NCI-H1417 (cell line): ENCODE measurements at regions not wholly inside any gene's neighbourhood (a gene's known extent, or its start where the extent isn't known, plus 50 kb on each side); places are given as distances from the start of the nearest gene placed in this dataset.

ENCODE experiments used
- DNase-seq, 3 experiments: peaks; one replicate each; lab custom pipeline; 2025; lab: John Stamatoyannopoulos, UW

DNA sequence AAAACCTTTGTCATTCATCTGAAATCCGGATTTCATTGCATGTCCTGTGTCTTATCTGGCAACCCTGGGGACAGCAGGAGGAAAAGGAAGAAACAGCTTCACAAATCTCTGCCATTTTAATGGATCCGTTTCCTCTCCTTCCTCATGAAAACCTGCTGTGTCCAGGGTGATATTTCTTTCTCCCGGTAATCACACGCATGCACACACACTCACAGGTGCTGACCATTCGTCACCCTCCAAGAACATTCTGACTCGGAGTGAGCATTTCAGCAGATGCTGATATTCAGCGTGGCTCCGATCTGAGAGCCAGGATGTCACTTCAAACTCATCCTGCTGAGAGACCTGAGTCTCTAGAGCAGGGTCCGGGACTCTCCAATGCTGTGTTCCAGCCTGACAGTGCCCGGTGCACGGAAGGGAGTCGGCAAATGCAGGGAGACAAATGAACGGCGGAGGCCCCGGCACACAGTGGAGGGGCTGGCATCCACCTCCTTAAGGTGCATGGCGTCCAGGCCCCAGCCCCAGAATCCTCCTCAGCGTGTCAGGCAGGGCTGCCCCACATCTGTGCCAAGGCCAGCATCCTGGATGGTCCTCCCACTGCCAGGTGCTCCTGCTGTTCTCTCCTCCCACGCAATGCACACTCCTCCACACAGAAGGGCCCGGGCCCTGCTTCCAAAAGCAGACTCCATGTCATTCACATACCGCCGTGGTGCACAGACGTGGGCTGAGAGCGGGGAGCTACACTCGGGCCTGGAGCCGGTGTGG is 70.7 kb downstream of the RBFOX3 start:
- DNase-seq = no peak

DNA sequence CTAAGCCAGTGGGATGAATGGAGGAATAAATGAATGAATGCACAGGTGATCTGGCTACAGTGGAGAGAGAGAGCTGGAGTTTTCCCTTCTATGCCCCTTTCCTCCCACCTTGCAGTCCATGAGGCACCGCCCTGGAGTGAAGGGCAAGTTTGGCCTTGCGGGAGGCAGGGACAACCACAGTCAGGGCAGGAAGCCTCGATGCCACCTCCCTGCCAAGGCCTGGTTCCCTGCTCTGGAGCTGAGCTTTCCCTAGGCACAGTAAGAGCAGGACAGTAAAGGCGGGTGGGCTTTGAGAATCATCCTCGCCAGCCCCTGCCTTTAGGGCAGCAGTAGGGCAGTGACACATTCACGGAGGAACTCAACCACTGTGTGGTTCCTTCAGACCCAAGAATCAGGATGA is 72.6 kb downstream of the RBFOX3 start:
- no peak for DNase-seq

GRCh38 chr17:79537686-79538085 is 73.2 kb downstream of the RBFOX3 start:
- DNase-seq = no peak

DNA sequence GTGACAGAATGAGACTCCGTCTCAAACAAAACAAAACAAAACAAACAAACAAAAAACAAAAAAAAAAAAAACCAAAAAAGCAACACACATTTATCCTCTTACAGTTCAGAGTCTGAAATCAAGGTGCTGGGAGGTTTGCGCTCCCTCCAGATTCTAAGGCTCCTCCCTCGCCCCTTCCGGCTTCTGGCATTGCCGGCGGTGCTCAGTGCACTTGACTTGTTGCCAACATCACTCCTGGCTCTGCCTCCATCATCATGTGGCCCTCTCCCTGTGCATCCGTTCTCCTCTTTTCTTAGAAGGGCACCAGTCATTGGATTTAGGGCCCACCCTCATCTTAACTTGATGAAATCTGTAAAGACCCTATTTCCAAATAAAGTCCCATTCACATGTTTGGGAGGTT is 73.8 kb downstream of the RBFOX3 start:
- no peak for DNase-seq

GRCh38 chr17:79536212-79536840 is 74.5 kb downstream of the RBFOX3 start:
- DNase-seq = no peak

GRCh38 chr17:79535728-79536025 is 75.2 kb downstream of the RBFOX3 start:
- no peak for DNase-seq

GRCh38 chr17:79534851-79535727 is 75.8 kb downstream of the RBFOX3 start:
- no peak for DNase-seq

- DNase-seq = no peak
Observed at GRCh38 chr17:79534111-79534510, 76.7 kb downstream of the RBFOX3 start.

DNA sequence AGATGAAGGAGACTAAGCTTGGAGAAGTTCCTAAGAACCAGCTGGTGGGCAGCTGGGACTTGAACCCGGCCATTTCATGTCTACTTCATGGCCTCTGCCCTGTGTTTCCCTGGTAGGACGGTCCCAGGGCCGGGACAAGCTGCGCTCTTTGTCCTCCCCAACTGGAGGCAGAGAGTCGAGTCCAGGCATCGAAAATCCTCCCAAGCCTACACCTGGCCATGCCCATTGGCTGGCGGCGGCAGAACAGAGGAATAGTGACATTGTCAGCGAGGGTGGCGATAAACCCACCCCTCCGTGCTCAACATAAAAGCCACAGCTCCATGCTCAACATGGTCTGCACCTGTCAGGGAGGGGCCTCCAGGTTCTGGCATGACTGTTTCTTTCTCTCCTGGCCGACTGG is 77.7 kb downstream of the RBFOX3 start:
- no peak for DNase-seq

- DNase-seq = no peak
Observed at GRCh38 chr17:79532107-79532790, 78.6 kb downstream of the RBFOX3 start.

DNA sequence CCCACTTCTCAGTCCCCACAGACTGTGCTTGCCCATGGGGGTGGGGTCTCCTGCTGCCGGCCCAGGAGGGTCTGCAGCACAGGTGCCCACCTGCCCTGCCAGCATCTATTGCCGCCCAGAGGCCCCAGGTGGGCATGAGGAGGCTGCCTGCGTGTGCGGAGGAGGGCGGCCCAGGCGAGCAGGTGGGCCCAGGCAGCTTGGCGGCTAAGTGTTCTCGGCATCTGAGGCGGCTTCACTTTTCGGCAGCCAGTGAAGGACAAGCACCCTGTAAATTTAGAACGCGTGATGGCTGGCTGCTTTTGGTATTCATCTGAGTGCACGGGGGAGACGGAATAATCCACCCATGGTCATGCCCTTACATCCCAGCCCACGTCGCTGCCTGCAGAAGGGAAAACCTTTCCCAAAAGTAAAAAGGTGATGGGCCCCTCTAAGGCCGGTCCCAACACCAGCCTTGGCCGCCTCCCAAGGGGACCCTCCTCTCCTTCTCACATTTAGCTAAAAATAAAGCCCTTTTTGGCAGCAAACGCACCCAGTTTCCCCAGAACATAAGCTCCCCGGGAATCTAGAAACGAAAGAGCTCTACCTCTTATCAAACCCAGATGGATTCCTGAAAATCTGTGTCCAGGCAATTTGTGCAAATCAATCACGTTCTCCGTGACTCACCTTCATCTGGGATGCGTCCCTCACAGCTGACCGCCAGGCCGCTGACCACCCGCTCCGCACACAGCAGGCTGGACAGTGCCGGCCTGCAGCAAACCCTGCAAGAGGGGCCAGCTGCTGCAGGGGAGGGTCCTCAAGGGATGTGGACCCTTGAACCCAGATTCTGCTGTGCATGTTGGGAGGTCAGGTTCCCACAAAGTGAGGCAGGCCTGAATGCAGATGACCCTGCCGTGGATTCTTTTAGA is 79.4 kb downstream of the RBFOX3 start:
- DNase-seq = no peak

DNA sequence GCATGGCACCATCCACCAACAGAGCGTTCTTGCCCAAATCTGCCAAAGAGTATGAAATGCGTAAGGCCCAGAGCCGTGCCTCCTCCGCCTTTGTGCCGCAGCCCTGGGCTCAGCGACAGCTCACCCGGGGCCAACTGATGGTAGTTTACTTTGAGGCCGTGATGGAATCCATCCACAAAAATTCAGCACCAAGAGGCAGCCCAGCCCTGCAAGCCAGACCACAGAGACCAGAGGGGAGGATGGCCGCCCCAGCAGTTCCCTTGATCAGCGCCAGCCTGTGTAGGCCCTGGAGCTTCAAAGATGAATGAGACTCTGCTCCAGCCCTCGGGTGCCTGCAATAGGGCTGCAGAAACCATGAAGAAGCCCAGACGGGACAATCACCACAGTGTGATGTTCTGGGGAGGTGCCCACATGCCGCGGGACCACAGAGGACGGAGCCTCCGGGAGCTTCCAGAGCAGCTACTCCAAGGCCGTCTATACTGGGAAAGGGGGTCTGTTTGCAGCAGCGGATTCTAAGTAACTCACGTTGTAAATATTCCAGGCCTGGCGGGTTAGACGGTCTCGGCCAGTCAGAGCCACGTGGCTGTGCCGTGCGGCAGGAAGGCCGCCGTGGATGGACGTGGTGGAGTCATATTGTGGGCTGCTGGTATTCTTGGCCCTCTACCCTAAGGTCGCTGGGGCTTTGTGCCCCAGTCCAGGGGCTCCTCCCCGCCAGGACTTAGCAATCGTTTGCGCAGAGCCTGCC is 80.3 kb downstream of the RBFOX3 start:
- DNase-seq = no peak

DNA sequence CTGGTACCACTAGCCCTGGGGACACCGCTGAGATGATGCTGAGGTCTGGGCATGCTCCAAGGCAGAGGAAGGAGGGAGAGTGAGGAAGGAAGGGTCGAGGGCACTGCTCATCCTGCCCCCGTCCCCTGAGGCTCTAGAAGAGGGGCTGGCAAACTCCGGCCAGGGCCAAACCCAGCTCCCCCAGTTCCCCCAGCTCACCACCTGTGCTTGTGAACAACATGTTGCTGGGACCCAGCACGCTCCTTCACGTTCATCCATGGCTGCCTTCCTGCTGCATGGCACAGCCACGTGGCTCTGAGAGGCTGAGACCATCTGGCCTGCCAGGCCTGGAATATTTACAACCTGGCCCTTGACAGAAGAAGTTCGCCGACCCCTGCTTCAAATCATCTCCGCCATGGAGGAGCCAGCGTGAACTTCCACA is 81.2 kb downstream of the RBFOX3 start:
- no peak for DNase-seq

- no peak for DNase-seq
Observed at GRCh38 chr17:79528592-79529125, 82.2 kb downstream of the RBFOX3 start.

DNA sequence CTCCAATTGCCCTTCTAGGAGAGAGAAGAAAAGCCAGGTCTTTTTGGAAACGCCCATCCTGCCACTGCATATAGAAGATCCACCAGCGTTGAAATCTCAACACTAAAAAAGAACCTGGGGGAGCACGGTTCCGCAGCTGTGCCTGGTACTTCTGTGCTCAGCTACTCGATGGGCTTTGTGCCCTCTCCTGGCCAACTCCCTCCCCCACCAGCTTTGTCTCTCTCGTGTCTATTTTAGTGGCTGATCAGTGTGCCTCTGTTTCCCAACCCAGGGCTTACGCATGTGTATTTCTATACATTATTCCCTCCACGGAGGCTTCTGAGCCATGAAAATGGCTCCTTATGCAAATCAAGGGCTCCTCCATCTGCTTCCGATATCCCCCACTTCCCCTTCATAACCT is 83.5 kb downstream of the RBFOX3 start:
- DNase-seq = no peak

- DNase-seq = no peak
Observed at GRCh38 chr17:79525793-79526677, 84.8 kb downstream of the RBFOX3 start.

- no peak for DNase-seq
Observed at GRCh38 chr17:79524213-79525187, 86.4 kb downstream of the RBFOX3 start.

GRCh38 chr17:79522414-79522813 is 88.4 kb downstream of the RBFOX3 start:
- no peak for DNase-seq
